Fibroblast of mammary gland (primary cell): ENCODE measurements at regions not wholly inside any gene's neighbourhood (a gene's known extent, or its start where the extent isn't known, plus 50 kb on each side); places are given as distances from the start of the nearest gene placed in this dataset.

ENCODE experiments used
- DNase-seq: peaks from one replicate; pipeline ENCODE4 v3.0.0-alpha.2; 2010; ENCODE audit warnings: low read depth
- H3K4me3 ChIP-seq: 2 replicates; pipeline ENCODE4 v1.5.1; 2011; ENCODE audit warnings: low read depth, mild to moderate bottlenecking, low read length, moderate library complexity; ENCODE audit not compliant: control insufficient read depth
- CTCF ChIP-seq: conservative IDR thresholded peaks from 2 replicates; pipeline ENCODE4 v1.5.1; 2011; ENCODE audit warnings: low read depth, low read length, inconsistent platforms; ENCODE audit not compliant: control insufficient read depth, insufficient read depth

GRCh38 chr2:3062476-3063260 lies 314.9 kb downstream of the EIPR1 start:
- no peak overlapping the region for H3K4me3 ChIP-seq
- no peak for TF ChIP-seq CTCF
- no peak for DNase-seq

- DNase-seq, result no peak
- no peak for TF ChIP-seq CTCF
- H3K4me3 ChIP-seq, result no peak overlapping the region
These were observed 317.6 kb downstream of the EIPR1 start for GRCh38 chr2:3060049-3060448.

GRCh38 chr2:3059141-3059925 lies 318.3 kb downstream of the EIPR1 start:
- no peak for TF ChIP-seq CTCF
- no peak overlapping the region for H3K4me3 ChIP-seq
- no peak for DNase-seq

- H3K4me3 ChIP-seq, result no peak overlapping the region
- no peak for TF ChIP-seq CTCF
- DNase-seq, result no peak
These were observed 323.6 kb downstream of the EIPR1 start for GRCh38 chr2:3054066-3054465.

- no peak for DNase-seq
- no peak overlapping the region for H3K4me3 ChIP-seq
- TF ChIP-seq CTCF, result no peak
These were observed 326.4 kb downstream of the EIPR1 start for GRCh38 chr2:3051266-3051665.

GRCh38 chr2:3046170-3046865 lies 331.3 kb downstream of the EIPR1 start:
- no peak for DNase-seq
- no peak for TF ChIP-seq CTCF
- no peak overlapping the region for H3K4me3 ChIP-seq
